A549 (cell line): ENCODE measurements at regions not wholly inside any gene's neighbourhood (a gene's known extent, or its start where the extent isn't known, plus 50 kb on each side); places are given as distances from the start of the nearest gene placed in this dataset.

Experiments
- ATAC-seq, 2 experiments: fragments of 200-7000 bp in 1 of 2; fragments of >200 bp in 1 of 2; cut with Nextera tagmentation in 1 of 2; cut with Tn5 transposase in 1 of 2; 3 replicates each; pipeline versions ENCODE4 v1.8.0 to v1.9.1; 2018 to 2020; ENCODE audit warnings: mild to moderate bottlenecking in 1 of 2, moderate library complexity in 1 of 2
- CTCF ChIA-PET: fragments of 300-600 bp; sonication (Branson Sonifier 250); formaldehyde crosslinking; extraction: SDS; loops from one replicate; lab custom pipeline; 2021; ENCODE audit warnings: antibody characterized with exemption, inconsistent platforms; lab: Yijun Ruan, JAX
- POLR2A ChIA-PET: fragments of 350-600 bp; formaldehyde crosslinking; extraction: SDS; loops from one replicate; lab custom pipeline; 2021; ENCODE audit warnings: antibody characterized with exemption, inconsistent platforms; lab: Yijun Ruan, JAX
- DNase-seq, 2 experiments: peaks; one replicate each; pipeline versions ENCODE4 v3.0.0 to v3.0.0-alpha.2; 2011 to 2016; ENCODE audit warnings: low read depth in 1 of 2, low spot score in 1 of 2
- FAIRE-seq: peaks from 2 replicates; lab custom pipeline; 2011; peaks lifted over from hg19 to GRCh38; lab: Jason Lieb, UNC
- H3K27ac ChIP-seq, 2 experiments: fragments of >200 bp; sonication (Bioruptor Twin); formaldehyde crosslinking; 3 replicates each; pipeline ENCODE4 v1.5.1; 2016 to 2017
- H3K4me1 ChIP-seq: fragments of >200 bp; sonication (Bioruptor Twin); formaldehyde crosslinking; 3 replicates; pipeline ENCODE4 v1.6.1; 2016
- H3K4me2 ChIP-seq: fragments of >200 bp; sonication (Bioruptor Twin); formaldehyde crosslinking; 3 replicates; pipeline ENCODE4 v1.6.1; 2016
- H3K4me3 ChIP-seq: fragments of >200 bp; sonication (Bioruptor Twin); formaldehyde crosslinking; 3 replicates; pipeline ENCODE4 v1.5.1; 2016
- H3K9me3 ChIP-seq: fragments of >200 bp; sonication (Bioruptor Twin); formaldehyde crosslinking; 3 replicates; pipeline ENCODE4 v1.6.1; 2016
- BHLHE40 ChIP-seq: IDR thresholded peaks from 2 replicates; pipeline ENCODE4 v1.6.1; 2012; ENCODE audit warnings: low read depth, low read length, inconsistent platforms
- CBX8 ChIP-seq: fragments of 200-600 bp; sonication (generic); IDR thresholded peaks from 2 replicates; pipeline ENCODE4 v1.6.1; 2016
- E2F6 ChIP-seq: IDR thresholded peaks from 2 replicates; pipeline ENCODE4 v1.6.1; 2012; ENCODE audit warnings: low read depth, borderline replicate concordance
- EP300 ChIP-seq, 2 experiments: fragments of >200 bp; sonication (Bioruptor Twin); formaldehyde crosslinking; IDR thresholded peaks; 2 replicates in 1 of 2; 3 replicates in 1 of 2; pipeline ENCODE4 v1.6.1; 2016 to 2017
- FOSL2 ChIP-seq, 2 experiments: fragments of 450-650 bp in 1 of 2; fragments of >200 bp in 1 of 2; sonication (Bioruptor Twin) in 1 of 2; formaldehyde crosslinking; IDR thresholded peaks; 2 replicates each; pipeline versions ENCODE4 v1.5.0 to v1.6.1; 2016 to 2020; ENCODE audit warnings: mild to moderate bottlenecking in 1 of 2, moderate library complexity in 1 of 2
- GATA3 ChIP-seq: IDR thresholded peaks from 2 replicates; pipeline ENCODE4 v1.6.1; 2012; ENCODE audit warnings: borderline replicate concordance
- HDAC2 ChIP-seq: fragments of 200-600 bp; sonication (generic); IDR thresholded peaks from 2 replicates; pipeline ENCODE4 v1.6.1; 2016
- JUN ChIP-seq, 2 experiments: fragments of >200 bp; sonication (Bioruptor Twin); formaldehyde crosslinking; IDR thresholded peaks; 2 replicates in 1 of 2; 3 replicates in 1 of 2; pipeline ENCODE4 v1.6.1; 2016 to 2017
- MYC ChIP-seq: IDR thresholded peaks from 2 replicates; pipeline ENCODE4 v1.6.1; 2012; ENCODE audit warnings: mild to moderate bottlenecking, inconsistent platforms, low read length, improper control_type of control experiment, borderline replicate concordance
- NPAS2 ChIP-seq: fragments of 250-450 bp; sonication (Bioruptor Pico); IDR thresholded peaks from 2 replicates; pipeline ENCODE4 v1.8.0; 2022; ENCODE audit warnings: mild to moderate bottlenecking, moderate library complexity, borderline replicate concordance
- PHF8 ChIP-seq: fragments of 200-600 bp; sonication (generic); IDR thresholded peaks from 2 replicates; pipeline ENCODE4 v1.6.1; 2016; ENCODE audit warnings: low read depth, mild to moderate bottlenecking, antibody characterized with exemption, moderate library complexity, borderline replicate concordance
- POLR2AphosphoS2 ChIP-seq: conservative IDR thresholded peaks from 2 replicates; pipeline ENCODE4 v1.6.1; 2012; ENCODE audit warnings: low read length, improper control_type of control experiment, inconsistent platforms
- RAD21 ChIP-seq, 2 experiments: fragments of >200 bp in 1 of 2; sonication (Bioruptor Twin) in 1 of 2; formaldehyde crosslinking in 1 of 2; IDR thresholded peaks in 1 of 2; conservative IDR thresholded peaks in 1 of 2; 2 replicates in 1 of 2; 3 replicates in 1 of 2; pipeline ENCODE4 v1.6.1; 2012 to 2018; ENCODE audit warnings: inconsistent platforms in 1 of 2
- RFX5 ChIP-seq: fragments of 450-650 bp; IDR thresholded peaks from 2 replicates; pipeline ENCODE4 v1.7.1; 2014; ENCODE audit warnings: antibody characterized with exemption, mild to moderate bottlenecking, moderate library complexity
- SMC3 ChIP-seq: fragments of >200 bp; sonication (Bioruptor Twin); formaldehyde crosslinking; IDR thresholded peaks from 3 replicates; pipeline ENCODE4 v1.6.1; 2018; ENCODE audit warnings: inconsistent platforms
- TP53 ChIP-seq: fragments of 250-450 bp; sonication (Bioruptor Pico); IDR thresholded peaks from 2 replicates; pipeline ENCODE4 v1.5.0; 2021; ENCODE audit warnings: mild to moderate bottlenecking, moderate library complexity
- ZNF302 ChIP-seq: fragments of 250-450 bp; sonication (Bioruptor Pico); IDR thresholded peaks from 2 replicates; pipeline ENCODE4 v1.9.0; 2021; ENCODE audit warnings: inconsistent platforms, mild to moderate bottlenecking, moderate library complexity
- ZSCAN20 ChIP-seq: fragments of 250-450 bp; sonication (Bioruptor Pico); IDR thresholded peaks from 2 replicates; pipeline ENCODE4 v1.8.0; 2022; ENCODE audit warnings: mild to moderate bottlenecking, moderate library complexity
- WGBS: methylation state at CpG from one replicate; pipeline ENCODE4 v1.1.6; 2017; ENCODE audit errors: missing lambda C conversion rate; 5-methylcytosine and 5-hydroxymethylcytosine counted together
- TF ChIP-seq, protein P1 (sequence below): fragments of 250-450 bp; sonication (Bioruptor Pico); IDR thresholded peaks from 2 replicates; pipeline ENCODE4 v1.5.0; 2020; ENCODE audit warnings: low read depth, mild to moderate bottlenecking, moderate library complexity
- TF ChIP-seq, protein P2 (sequence below): IDR thresholded peaks from 2 replicates; pipeline ENCODE4 v1.6.1; 2012

DNA sequence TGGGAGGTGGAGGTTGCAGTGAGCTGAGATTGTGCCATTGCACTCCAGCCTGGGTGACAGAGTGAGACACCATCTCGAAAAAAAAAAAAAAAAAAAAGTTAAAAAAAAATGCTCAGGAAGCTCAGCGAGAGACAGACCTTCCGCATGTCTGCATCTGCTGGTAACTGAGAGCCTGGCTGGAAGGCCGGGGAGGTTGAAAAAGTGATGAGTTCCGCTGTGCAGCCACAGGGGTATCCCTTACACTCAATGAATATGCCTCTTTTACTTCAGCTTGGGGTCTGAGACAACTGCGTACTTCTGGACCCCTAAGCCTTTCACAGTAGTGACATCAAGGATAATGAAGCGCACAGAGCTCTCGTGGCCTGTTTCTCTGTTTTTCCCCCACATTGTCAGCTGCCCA, 179.9 kb upstream of the KLF4 start:
- CTCF ChIA-PET: interaction anchor here (0.6 kb wide), 2 partner anchors 27 to 296 kb away, joined by 3 to 4 read pairs; no protein-coding TSS in a partner anchor
- FAIRE-seq: no peak
- Histone ChIP-seq H3K4me2 (no peak overlapping the region), H3K27ac (no peak overlapping the region), H3K4me3 (no peak overlapping the region), H3K9me3 (no peaks in the 10 kb centered on the region), H3K4me1 (no peaks in the 10 kb centered on the region)
- ATAC-seq: no peak
- TF ChIP-seq NPAS2 (CRISPR knock-in tag) (no peak), SMC3 (no peak), ZSCAN20 (CRISPR knock-in tag) (no peak)
- WGBS: 82% methylated on average over 8 of the region's 8 CpGs
- POLR2A ChIA-PET: interaction anchor here (0.7 kb wide), 2 partner anchors 669 to 771 kb away, joined by 4 to 5 read pairs; no protein-coding TSS in a partner anchor
- no peak for DNase-seq

GRCh38 chr9:107667231-107668070, 177.9 kb upstream of the KLF4 start:
- CTCF ChIA-PET: interaction anchor here (0.5 to 1.5 kb wide), 3 partner anchors 11 to 808 kb away, joined by 3 read pairs; no protein-coding TSS in a partner anchor
- no peak overlapping the region for H3K27ac ChIP-seq
- ATAC-seq: no peak
- H3K9me3 ChIP-seq: no peaks in the 10 kb centered on the region
- 84% methylated on average over 15 of the region's 16 CpGs for WGBS
- no peak for DNase-seq
- POLR2A ChIA-PET: no interaction called here
- H3K4me2 ChIP-seq: no peak overlapping the region
- TF ChIP-seq POLR2AphosphoS2: no peak
- TF ChIP-seq SMC3: no peak
- TF ChIP-seq RAD21 (conservative IDR thresholded peaks at IDR 0.05 in 1 of 2, IDR thresholded peaks at IDR 0.05 in 1 of 2): no peak
- TF ChIP-seq FOSL2 (IDR thresholded peaks at IDR 0.05): no peak
- TF ChIP-seq FOSL2 (CRISPR knock-in tag; IDR thresholded peaks at IDR 0.05): no peak
- TF ChIP-seq EP300 (IDR thresholded peaks at IDR 0.05): no peak
- no peak for TF ChIP-seq CBX8
- TF ChIP-seq HDAC2: no peak
- FAIRE-seq: no peak
- no peaks in the 10 kb centered on the region for H3K4me1 ChIP-seq
- H3K4me3 ChIP-seq: no peak overlapping the region

DNA sequence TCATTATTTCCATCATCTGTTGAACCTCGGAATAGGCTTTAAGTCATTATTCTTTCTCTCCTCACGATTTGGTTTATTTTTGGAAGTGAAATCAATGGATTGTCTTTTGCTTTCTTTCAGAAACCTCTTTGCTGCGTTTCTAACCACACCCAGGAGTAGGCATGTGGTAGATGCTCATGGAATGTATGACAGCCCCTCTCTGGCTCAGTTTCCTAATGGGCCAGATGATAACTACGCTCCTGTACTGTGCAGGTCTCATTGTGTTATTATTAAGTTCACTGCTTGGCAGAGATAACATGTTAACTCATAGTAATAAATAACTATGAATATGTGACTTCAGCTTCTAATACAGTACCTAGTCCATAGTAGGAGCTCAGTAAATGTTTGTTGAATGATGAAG, 175.5 kb upstream of the KLF4 start:
- Histone ChIP-seq H3K4me3 (no peak overlapping the region), H3K27ac (no peak overlapping the region), H3K4me1 (no peaks in the 10 kb centered on the region), H3K4me2 (no peak overlapping the region), H3K9me3 (no peaks in the 10 kb centered on the region)
- ChIA-PET CTCF (no interaction called here), POLR2A (no interaction called here)
- DNase-seq (no peak), ATAC-seq (no peak), FAIRE-seq (no peak)
- WGBS: 64% methylated on average over 4 of the region's 4 CpGs
- TF ChIP-seq TP53 (no peak), ZNF302 (no peak), HDAC2 (no peak), BHLHE40 (no peak), GATA3 (no peak), JUN (IDR thresholded peaks at IDR 0.05) (no peak), CBX8 (no peak)
- TF ChIP-seq, protein P1, sequence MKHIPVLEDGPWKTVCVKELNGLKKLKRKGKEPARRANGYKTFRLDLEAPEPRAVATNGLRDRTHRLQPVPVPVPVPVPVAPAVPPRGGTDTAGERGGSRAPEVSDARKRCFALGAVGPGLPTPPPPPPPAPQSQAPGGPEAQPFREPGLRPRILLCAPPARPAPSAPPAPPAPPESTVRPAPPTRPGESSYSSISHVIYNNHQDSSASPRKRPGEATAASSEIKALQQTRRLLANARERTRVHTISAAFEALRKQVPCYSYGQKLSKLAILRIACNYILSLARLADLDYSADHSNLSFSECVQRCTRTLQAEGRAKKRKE (CRISPR knock-in tag): no peak

DNA sequence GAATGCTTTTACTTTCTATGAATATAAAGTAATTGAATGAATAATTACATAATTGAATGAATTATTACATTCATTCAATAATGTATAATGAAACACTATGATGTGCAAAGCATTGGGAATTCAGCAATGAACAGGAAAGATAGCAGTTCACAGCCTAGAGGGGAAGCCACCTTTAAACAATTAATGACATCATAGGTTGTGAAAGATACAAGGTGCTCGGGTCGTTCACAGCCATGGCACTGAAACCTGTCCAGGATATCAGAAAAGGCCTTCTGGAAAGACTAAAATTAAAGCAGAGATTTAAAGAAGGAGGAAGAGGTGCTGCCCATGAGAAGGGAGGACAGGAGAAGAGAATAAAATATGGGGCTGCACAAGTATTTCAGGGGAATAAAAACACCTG, 171.4 kb upstream of the KLF4 start:
- ChIA-PET CTCF (interaction anchor here (1.3 kb wide), 1 partner anchor 14 kb away, joined by 3 read pairs; no protein-coding TSS in a partner anchor), POLR2A (no interaction called here)
- DNase-seq: no peak
- Histone ChIP-seq H3K4me3 (no peak overlapping the region), H3K9me3 (no peaks in the 10 kb centered on the region), H3K4me1 (no peaks in the 10 kb centered on the region), H3K4me2 (no peak overlapping the region), H3K27ac (no peak overlapping the region)
- no peak for ATAC-seq
- 46% methylated on average over 2 of the region's 2 CpGs for WGBS
- FAIRE-seq: no peak
- TF ChIP-seq RFX5 (no peak), E2F6 (no peak), NPAS2 (CRISPR knock-in tag) (no peak), PHF8 (no peak), MYC (no peak)
- TF ChIP-seq, protein P2, sequence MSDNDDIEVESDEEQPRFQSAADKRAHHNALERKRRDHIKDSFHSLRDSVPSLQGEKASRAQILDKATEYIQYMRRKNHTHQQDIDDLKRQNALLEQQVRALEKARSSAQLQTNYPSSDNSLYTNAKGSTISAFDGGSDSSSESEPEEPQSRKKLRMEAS: no peak
